GM23338 (cell line): ENCODE measurements at regions not wholly inside any gene's neighbourhood (a gene's known extent, or its start where the extent isn't known, plus 50 kb on each side); places are given as distances from the start of the nearest gene placed in this dataset.

ENCODE experiments used
- ATAC-seq: fragments of 200-7000 bp; cut with Tn5 transposase; 3 replicates; pipeline ENCODE4 v1.9.1; 2020
- DNase-seq: peaks from one replicate; pipeline ENCODE4 v3.0.0-alpha.2; 2015; ENCODE audit warnings: low spot score
- H2AFZ ChIP-seq: fragments of 200-600 bp; sonication (generic); 2 replicates; pipeline ENCODE4 v1.8.0; 2016; ENCODE audit warnings: antibody characterized with exemption, mild to moderate bottlenecking, moderate library complexity
- H3F3A ChIP-seq: fragments of 200-600 bp; sonication (generic); replicated peaks from 2 replicates; pipeline ENCODE4 v1.8.0; 2017; ENCODE audit warnings: antibody characterized with exemption, mixed run types, low read depth
- H3K27ac ChIP-seq: fragments of 200-600 bp; sonication (generic); 2 replicates; pipeline ENCODE4 v1.6.1; 2016; ENCODE audit warnings: low read depth
- H3K27me3 ChIP-seq: fragments of 200-600 bp; sonication (generic); 2 replicates; pipeline ENCODE4 v1.8.0; 2016; ENCODE audit warnings: mild to moderate bottlenecking, mixed run types, moderate library complexity; ENCODE audit not compliant: insufficient read depth
- H3K36me3 ChIP-seq: fragments of 200-600 bp; sonication (generic); 2 replicates; pipeline ENCODE4 v1.8.0; 2016; ENCODE audit warnings: mild to moderate bottlenecking; ENCODE audit not compliant: insufficient read depth
- H3K4me1 ChIP-seq: fragments of 200-600 bp; sonication (generic); 2 replicates; pipeline ENCODE4 v1.8.0; 2016; ENCODE audit warnings: mild to moderate bottlenecking, moderate library complexity; ENCODE audit not compliant: insufficient read depth
- H3K4me2 ChIP-seq: fragments of 200-600 bp; sonication (generic); 2 replicates; pipeline ENCODE4 v1.7.1; 2017; ENCODE audit warnings: mixed run types
- H3K4me3 ChIP-seq: fragments of 200-600 bp; sonication (generic); 2 replicates; pipeline ENCODE4 v1.6.1; 2016; ENCODE audit warnings: mixed run types
- H3K79me2 ChIP-seq: fragments of 200-600 bp; sonication (generic); replicated peaks from 2 replicates; pipeline ENCODE4 v1.8.0; 2017; ENCODE audit warnings: mild to moderate bottlenecking; ENCODE audit not compliant: insufficient read depth
- H3K9me2 ChIP-seq: fragments of 200-600 bp; sonication (generic); 2 replicates; pipeline ENCODE4 v1.8.0; 2017; ENCODE audit not compliant: insufficient read depth
- H4K20me1 ChIP-seq: fragments of 200-600 bp; sonication (generic); replicated peaks from 2 replicates; pipeline ENCODE4 v1.8.0; 2017; ENCODE audit warnings: mild to moderate bottlenecking; ENCODE audit not compliant: insufficient read depth
- H3K27ac Mint-ChIP-seq: 2 replicates; pipeline ENCODE4 v1.8.0; 2020; ENCODE audit warnings: inconsistent platforms, mild to moderate bottlenecking, moderate library complexity, mixed read lengths
- H3K27me3 Mint-ChIP-seq: 3 replicates; pipeline ENCODE4 v1.8.0; 2022; ENCODE audit warnings: low read depth, mild to moderate bottlenecking, moderate library complexity, mixed read lengths, inconsistent platforms; ENCODE audit not compliant: insufficient read depth, poor library complexity
- H3K36me3 Mint-ChIP-seq: 3 replicates; pipeline ENCODE4 v1.8.0; 2021; ENCODE audit warnings: low read depth, mild to moderate bottlenecking, inconsistent platforms, moderate library complexity, mixed read lengths
- H3K4me1 Mint-ChIP-seq: 3 replicates; pipeline ENCODE4 v1.8.0; 2020; ENCODE audit warnings: mild to moderate bottlenecking, inconsistent platforms, mixed read lengths
- H3K4me3 Mint-ChIP-seq: 3 replicates; pipeline ENCODE4 v1.8.0; 2021; ENCODE audit warnings: moderate library complexity, mild to moderate bottlenecking, inconsistent platforms, mixed read lengths
- H3K9me3 Mint-ChIP-seq: 3 replicates; pipeline ENCODE4 v1.8.0; 2020; ENCODE audit warnings: moderate library complexity, mild to moderate bottlenecking, inconsistent platforms, mixed read lengths
- CREB1 ChIP-seq: fragments of 250-450 bp; sonication (Bioruptor Pico); IDR thresholded peaks from 2 replicates; pipeline ENCODE4 v1.5.0; 2020; ENCODE audit warnings: low read depth, mild to moderate bottlenecking, moderate library complexity
- EZH2 ChIP-seq: fragments of 200-600 bp; sonication (generic); IDR thresholded peaks from one replicate; pipeline ENCODE4 v1.8.0; 2017; ENCODE audit warnings: antibody characterized with exemption, mild to moderate bottlenecking, low read depth; ENCODE audit not compliant: unreplicated experiment
- EZH2phosphoT487 ChIP-seq: fragments of 200-600 bp; sonication (generic); IDR thresholded peaks from one replicate; pipeline ENCODE4 v1.8.1; 2018; ENCODE audit warnings: antibody characterized with exemption; ENCODE audit not compliant: unreplicated experiment
- NANOG ChIP-seq: IDR thresholded peaks from 2 replicates; pipeline ENCODE4 v1.6.1; 2016; ENCODE audit warnings: antibody characterized with exemption, borderline replicate concordance
- POLR2AphosphoS5 ChIP-seq: IDR thresholded peaks from 2 replicates; pipeline ENCODE4 v1.6.1; 2016; ENCODE audit warnings: antibody characterized with exemption, low read depth
- STAT1 ChIP-seq: IDR thresholded peaks from one replicate; pipeline ENCODE4 v1.6.1; 2016; ENCODE audit warnings: antibody characterized with exemption; ENCODE audit not compliant: unreplicated experiment
- ZNF114 ChIP-seq: fragments of 250-450 bp; sonication (Bioruptor Pico); IDR thresholded peaks from 2 replicates; pipeline ENCODE4 v1.5.0; 2020; ENCODE audit warnings: mild to moderate bottlenecking, moderate library complexity
- ZNF331 ChIP-seq: fragments of 250-450 bp; sonication (Bioruptor Pico); IDR thresholded peaks from 2 replicates; pipeline ENCODE4 v1.5.0; 2020; ENCODE audit warnings: low read depth, mild to moderate bottlenecking, moderate library complexity
- TF ChIP-seq, protein P1 (sequence below): fragments of 250-450 bp; sonication (Bioruptor Pico); IDR thresholded peaks from 2 replicates; pipeline ENCODE4 v1.5.0; 2020; ENCODE audit warnings: mild to moderate bottlenecking, moderate library complexity
- TF ChIP-seq, protein P2 (sequence below): IDR thresholded peaks from one replicate; pipeline ENCODE4 v1.6.1; 2018; ENCODE audit warnings: antibody characterized with exemption; ENCODE audit not compliant: unreplicated experiment

DNA sequence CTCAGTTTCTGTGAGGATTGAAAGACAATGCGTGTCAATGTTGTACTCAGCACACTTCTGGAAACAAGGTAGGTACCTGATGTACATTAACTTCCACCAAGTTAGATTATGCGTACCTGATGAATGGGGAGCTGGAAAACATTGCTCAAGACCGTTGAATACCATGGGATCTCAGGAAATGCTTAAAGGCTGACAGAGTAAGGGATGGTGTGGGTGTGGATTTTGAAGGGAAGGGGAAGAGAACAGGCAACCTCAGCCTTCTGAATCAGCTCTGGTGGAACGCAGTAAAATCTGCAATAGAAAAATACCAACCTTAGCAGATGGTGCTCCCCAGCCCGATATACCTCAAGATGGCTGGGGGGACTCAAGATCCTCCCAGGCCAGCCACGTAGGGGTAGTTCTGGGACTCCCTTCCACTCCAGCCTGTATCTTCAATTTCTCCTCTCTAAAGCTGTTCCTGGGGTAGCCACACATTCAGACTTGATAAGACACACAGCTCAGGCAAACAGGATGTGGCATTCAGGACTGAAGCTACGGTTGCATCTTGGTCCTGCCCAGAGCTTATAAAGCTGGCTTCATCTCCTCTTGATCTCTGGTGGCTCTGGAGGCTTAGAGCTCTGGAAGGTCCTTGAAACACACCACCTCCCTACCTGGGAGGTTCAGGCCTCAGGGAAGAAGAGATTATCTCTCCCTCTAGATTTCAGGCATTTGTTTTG, 111.8 kb downstream of the CTNND1 start (continued):
- TF ChIP-seq, protein P1, sequence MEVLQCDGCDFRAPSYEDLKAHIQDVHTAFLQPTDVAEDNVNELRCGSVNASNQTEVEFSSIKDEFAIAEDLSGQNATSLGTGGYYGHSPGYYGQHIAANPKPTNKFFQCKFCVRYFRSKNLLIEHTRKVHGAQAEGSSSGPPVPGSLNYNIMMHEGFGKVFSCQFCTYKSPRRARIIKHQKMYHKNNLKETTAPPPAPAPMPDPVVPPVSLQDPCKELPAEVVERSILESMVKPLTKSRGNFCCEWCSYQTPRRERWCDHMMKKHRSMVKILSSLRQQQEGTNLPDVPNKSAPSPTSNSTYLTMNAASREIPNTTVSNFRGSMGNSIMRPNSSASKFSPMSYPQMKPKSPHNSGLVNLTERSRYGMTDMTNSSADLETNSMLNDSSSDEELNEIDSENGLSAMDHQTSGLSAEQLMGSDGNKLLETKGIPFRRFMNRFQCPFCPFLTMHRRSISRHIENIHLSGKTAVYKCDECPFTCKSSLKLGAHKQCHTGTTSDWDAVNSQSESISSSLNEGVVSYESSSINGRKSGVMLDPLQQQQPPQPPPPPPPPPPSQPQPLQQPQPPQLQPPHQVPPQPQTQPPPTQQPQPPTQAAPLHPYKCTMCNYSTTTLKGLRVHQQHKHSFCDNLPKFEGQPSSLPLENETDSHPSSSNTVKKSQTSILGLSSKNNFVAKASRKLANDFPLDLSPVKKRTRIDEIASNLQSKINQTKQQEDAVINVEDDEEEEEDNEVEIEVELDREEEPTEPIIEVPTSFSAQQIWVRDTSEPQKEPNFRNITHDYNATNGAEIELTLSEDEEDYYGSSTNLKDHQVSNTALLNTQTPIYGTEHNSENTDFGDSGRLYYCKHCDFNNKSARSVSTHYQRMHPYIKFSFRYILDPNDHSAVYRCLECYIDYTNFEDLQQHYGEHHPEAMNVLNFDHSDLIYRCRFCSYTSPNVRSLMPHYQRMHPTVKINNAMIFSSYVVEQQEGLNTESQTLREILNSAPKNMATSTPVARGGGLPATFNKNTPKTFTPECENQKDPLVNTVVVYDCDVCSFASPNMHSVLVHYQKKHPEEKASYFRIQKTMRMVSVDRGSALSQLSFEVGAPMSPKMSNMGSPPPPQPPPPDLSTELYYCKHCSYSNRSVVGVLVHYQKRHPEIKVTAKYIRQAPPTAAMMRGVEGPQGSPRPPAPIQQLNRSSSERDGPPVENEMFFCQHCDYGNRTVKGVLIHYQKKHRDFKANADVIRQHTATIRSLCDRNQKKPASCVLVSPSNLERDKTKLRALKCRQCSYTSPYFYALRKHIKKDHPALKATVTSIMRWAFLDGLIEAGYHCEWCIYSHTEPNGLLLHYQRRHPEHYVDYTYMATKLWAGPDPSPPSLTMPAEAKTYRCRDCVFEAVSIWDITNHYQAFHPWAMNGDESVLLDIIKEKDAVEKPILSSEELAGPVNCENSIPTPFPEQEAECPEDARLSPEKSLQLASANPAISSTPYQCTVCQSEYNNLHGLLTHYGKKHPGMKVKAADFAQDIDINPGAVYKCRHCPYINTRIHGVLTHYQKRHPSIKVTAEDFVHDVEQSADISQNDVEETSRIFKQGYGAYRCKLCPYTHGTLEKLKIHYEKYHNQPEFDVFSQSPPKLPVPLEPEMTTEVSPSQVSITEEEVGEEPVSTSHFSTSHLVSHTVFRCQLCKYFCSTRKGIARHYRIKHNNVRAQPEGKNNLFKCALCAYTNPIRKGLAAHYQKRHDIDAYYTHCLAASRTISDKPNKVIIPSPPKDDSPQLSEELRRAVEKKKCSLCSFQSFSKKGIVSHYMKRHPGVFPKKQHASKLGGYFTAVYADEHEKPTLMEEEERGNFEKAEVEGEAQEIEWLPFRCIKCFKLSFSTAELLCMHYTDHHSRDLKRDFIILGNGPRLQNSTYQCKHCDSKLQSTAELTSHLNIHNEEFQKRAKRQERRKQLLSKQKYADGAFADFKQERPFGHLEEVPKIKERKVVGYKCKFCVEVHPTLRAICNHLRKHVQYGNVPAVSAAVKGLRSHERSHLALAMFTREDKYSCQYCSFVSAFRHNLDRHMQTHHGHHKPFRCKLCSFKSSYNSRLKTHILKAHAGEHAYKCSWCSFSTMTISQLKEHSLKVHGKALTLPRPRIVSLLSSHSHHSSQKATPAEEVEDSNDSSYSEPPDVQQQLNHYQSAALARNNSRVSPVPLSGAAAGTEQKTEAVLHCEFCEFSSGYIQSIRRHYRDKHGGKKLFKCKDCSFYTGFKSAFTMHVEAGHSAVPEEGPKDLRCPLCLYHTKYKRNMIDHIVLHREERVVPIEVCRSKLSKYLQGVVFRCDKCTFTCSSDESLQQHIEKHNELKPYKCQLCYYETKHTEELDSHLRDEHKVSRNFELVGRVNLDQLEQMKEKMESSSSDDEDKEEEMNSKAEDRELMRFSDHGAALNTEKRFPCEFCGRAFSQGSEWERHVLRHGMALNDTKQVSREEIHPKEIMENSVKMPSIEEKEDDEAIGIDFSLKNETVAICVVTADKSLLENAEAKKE (CRISPR knock-in tag), result no peak
- TF ChIP-seq, protein P2, sequence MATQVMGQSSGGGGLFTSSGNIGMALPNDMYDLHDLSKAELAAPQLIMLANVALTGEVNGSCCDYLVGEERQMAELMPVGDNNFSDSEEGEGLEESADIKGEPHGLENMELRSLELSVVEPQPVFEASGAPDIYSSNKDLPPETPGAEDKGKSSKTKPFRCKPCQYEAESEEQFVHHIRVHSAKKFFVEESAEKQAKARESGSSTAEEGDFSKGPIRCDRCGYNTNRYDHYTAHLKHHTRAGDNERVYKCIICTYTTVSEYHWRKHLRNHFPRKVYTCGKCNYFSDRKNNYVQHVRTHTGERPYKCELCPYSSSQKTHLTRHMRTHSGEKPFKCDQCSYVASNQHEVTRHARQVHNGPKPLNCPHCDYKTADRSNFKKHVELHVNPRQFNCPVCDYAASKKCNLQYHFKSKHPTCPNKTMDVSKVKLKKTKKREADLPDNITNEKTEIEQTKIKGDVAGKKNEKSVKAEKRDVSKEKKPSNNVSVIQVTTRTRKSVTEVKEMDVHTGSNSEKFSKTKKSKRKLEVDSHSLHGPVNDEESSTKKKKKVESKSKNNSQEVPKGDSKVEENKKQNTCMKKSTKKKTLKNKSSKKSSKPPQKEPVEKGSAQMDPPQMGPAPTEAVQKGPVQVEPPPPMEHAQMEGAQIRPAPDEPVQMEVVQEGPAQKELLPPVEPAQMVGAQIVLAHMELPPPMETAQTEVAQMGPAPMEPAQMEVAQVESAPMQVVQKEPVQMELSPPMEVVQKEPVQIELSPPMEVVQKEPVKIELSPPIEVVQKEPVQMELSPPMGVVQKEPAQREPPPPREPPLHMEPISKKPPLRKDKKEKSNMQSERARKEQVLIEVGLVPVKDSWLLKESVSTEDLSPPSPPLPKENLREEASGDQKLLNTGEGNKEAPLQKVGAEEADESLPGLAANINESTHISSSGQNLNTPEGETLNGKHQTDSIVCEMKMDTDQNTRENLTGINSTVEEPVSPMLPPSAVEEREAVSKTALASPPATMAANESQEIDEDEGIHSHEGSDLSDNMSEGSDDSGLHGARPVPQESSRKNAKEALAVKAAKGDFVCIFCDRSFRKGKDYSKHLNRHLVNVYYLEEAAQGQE, result no peak

GRCh38 chr11:57874981-57875380, 113.4 kb downstream of the CTNND1 start:
- ATAC-seq (no peak), DNase-seq (peak; percentile 11)
- Histone ChIP-seq H4K20me1 (no peaks in the 10 kb centered on the region), H3K27me3 (no peaks in the 10 kb centered on the region), H3F3A (no peaks in the 10 kb centered on the region), H3K4me2 (no peak overlapping the region), H3K4me3 (no peak overlapping the region), H2AFZ (no peak overlapping the region), H3K79me2 (no peaks in the 10 kb centered on the region), H3K27ac (no peak overlapping the region), H3K9me2 (peaks cover 9% of the 10 kb centered on the region; the same call in 1 of the 2 replicates), H3K36me3 (no peaks in the 10 kb centered on the region), H3K4me1 (no peaks in the 10 kb centered on the region; the same call in 1 of the 2 replicates)
- H3K4me1 Mint-ChIP-seq, result peaks cover 3% of the 10 kb centered on the region; the same call in 2 of the 3 replicates
- H3K4me3 Mint-ChIP-seq, result no peak overlapping the region
- H3K36me3 Mint-ChIP-seq, result no peaks in the 10 kb centered on the region
- no peaks in the 10 kb centered on the region for H3K27me3 Mint-ChIP-seq
- no peak overlapping the region for H3K27ac Mint-ChIP-seq
- no peaks in the 10 kb centered on the region for H3K9me3 Mint-ChIP-seq
- TF ChIP-seq EZH2, result no peak
- TF ChIP-seq, protein P2, result no peak
- TF ChIP-seq NANOG, result no peak
- TF ChIP-seq CREB1, result no peak
- TF ChIP-seq EZH2phosphoT487, result no peak
- no peak for TF ChIP-seq ZNF331 (CRISPR knock-in tag)
- no peak for TF ChIP-seq ZNF114
- no peak for TF ChIP-seq POLR2AphosphoS5
- TF ChIP-seq STAT1, result no peak
